GM19025 (cell line): ENCODE measurements at regions not wholly inside any gene's neighbourhood (a gene's known extent, or its start where the extent isn't known, plus 50 kb on each side); places are given as distances from the start of the nearest gene placed in this dataset.
"Not testable (repeated sequence)": the region's sequence is repeated elsewhere in the genome, so short reads cannot be mapped to it uniquely, and the experiment has no call there.

Experiments used
- ATAC-seq: cut with Tn5 transposase; IDR thresholded peaks from one replicate; pipeline ENCODE4 v1.9.1; 2021; ENCODE audit warnings: mild to moderate bottlenecking, low read depth, moderate library complexity; ENCODE audit not compliant: unreplicated experiment

GRCh38 chr12:18794000-18794399 is 56.1 kb downstream of the CAPZA3 start:
- ATAC-seq: no peak

DNA sequence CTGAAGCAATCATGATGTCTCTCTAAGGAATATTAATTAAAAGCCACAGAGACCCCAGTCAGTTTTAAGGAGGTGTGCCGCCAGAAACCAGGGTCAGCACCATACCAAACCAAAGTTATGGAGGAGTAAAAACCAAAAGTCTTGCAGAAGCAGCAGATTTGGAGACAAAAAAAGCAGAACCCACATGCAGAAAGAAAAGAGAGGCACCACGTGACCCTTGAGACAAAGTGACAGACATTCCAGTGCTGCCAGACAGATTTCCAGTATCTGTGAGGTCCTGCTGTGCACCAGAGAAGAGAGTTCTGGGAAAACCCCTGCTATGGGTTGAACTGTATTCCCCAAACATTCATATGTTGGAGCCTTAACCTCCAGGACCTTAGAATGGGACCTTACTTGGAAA is 59.7 kb downstream of the CAPZA3 start:
- no peak for ATAC-seq

- ATAC-seq: no peak
These were observed 60.8 kb downstream of the CAPZA3 start for GRCh38 chr12:18798535-18799361.

- ATAC-seq: no peak
These were observed 61.6 kb downstream of the CAPZA3 start for GRCh38 chr12:18799561-18799960.

DNA sequence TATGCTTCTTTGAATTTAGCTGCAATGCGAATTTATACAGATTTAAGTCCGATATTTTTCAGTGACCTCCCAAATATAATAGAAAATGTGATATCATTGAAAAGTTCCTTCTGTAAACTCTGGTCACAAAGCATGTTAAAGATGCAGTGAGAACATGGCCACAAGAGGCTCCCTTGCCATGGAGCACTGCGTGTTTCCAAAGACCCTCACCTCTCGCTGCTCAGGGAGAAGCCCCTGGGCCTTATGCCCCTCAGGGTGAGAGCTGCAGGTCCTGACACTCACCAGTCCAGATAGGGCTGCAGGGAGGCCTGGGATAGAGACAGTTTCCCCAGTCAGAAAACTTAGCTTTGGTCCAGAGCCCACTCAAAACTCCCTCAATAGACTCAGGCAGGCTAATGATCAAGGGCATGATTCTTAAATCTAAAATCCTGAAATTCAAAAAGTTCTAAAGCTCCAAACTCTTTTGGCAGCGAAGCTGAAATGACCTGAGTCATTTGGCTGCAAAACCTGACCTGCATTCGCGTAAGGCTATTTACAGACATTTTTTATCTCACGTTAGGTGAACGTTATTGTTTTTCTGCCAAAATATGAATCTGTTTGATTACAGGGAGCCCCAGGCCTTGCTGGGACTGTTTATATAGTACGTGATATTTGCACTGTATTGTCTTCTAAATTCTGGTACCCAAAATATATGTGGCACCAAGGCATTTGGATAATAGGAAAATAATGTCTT is 67.8 kb downstream of the CAPZA3 start:
- ATAC-seq: no peak

DNA sequence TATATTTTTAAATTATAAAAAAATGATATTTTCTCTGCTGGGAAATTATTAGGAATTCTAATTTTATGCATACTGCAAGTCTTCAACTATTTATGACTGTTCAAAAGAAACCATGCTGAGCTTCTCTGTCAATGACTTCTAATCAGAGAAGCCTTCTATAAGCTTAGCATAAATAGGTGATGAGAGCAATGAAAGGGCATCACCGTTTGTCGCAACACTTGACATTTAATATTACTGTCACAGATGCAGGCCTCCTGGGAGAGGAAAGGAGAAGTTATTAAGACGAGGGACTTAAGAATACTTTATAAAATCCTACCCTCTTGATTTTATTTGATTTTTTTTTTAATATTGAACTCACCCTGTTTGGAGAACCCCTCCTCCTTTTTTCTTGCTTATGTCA is 69.8 kb downstream of the CAPZA3 start:
- ATAC-seq: no peak

DNA sequence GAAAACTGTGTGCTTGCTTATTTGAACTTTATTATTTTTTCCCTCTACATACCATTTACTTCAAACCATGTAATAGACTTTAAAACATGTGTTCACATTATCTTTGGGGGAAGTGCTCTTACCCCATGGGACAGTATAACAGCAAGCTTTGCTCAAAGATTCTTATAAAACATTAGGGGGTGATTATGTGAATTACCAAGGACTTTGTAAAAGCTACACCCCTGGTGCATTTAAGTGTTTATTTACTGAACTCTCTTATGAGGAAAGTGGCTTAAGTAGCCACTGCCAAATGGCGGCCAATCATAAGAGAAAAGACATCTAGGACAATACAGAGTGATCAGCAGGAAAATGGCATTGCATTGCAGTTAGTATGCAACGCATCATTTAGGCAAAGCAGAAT is 70.3 kb downstream of the CAPZA3 start:
- ATAC-seq: no peak

DNA sequence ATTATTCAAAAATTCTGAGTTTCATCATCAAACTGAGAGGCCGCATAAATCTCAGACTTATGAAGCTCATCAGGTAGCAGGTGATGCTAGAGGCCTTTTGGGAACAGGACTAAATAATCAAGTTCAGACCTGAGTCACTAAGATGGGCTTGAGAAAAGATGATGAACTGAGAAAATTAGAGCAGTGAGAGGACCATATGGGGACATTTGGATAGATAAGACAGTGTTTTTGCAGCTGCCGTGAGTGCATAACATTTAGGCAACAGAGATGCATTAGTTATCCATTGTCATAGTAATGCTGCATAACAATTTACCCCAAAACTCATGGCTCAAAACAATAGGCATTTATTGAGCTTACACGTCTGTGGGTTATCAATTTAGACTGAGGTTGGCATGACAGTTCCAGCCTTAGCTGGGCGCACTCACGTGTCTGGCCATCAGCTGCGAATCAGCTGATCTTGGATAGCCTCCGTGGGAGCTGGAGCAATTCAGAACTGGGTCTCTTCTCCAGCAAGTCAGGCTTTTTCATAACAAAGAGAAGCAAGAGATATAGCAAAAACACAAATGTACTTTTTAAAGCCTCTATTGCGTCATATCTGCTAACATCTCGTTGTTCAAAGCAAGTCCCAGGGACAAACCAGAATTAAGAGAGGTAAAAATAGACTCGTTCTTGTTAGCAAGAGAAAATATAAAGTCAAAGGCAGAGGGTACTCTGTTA is 72.8 kb downstream of the CAPZA3 start:
- ATAC-seq: no peak

GRCh38 chr12:18811273-18811672 is 73.4 kb downstream of the CAPZA3 start:
- ATAC-seq: no peak

DNA sequence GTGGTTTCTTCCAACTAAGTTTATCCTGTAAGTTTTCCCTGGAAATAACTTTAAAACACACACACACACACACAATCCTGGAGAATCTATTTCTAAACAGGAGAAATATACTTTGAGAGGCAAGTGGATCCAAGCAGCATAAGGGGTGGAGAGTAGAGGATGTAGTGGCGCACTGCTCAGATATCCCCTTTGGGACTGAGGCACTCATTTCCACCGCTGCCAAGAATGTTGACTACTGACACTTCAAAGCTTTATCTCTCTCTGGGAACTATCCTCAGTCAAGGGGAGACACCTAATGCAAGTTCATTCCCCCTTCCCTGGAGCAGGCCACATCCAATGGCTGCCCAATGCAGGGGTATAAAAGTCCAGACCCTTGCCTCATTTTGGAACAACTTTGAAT is 75.8 kb downstream of the CAPZA3 start:
- ATAC-seq: no peak

DNA sequence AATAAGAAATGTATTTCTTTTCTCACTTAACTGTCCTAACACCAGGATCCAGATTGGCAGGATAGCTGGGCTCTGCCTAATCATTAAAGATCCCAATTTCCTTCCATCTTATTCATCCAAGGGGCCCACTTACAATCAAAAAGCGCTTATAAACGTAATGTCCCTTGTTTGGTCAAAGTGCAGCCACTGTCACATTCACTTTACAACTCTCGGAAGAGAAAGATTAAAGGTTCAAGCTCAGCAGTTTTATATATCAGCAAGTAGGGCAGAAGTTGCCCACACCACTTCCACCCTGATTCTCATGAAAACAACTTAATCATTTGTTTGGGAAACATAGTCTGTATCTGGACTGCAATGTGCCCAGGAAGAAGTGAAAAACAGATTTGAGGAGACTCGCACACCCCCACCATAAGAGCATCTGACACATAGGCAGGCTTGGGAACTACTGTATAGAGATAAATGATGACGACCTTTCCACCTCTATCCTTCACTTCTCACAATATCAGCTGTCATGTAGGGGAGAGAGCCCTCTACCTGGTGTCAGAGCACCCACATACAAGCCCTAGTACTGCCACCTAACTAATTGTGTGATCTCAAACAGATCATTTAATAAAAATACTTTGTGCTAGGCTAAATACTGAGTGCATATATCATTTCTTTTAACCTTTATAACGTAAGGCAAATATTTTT is 80.8 kb downstream of the CAPZA3 start:
- ATAC-seq: no peak

DNA sequence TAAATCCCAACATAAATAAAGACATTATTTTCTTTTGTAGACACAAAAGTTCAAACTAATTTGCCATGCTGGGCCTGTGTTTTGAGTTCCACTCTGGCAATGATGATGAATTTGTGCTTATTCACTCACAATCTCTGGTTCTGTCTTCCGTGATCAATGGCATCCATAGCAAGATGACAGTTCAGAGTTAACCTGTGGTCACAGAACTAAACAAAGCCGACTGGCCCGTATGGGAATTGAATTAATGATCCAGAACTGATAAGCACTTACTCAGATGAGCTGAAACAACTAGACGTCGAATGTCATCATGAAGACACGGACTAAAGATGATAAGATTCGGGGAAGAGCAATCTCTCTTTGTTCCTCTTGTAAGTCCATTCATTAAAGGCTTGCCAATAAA is 81.6 kb downstream of the CAPZA3 start:
- ATAC-seq: no peak

- ATAC-seq: no peak
These were observed 85.5 kb downstream of the CAPZA3 start for GRCh38 chr12:18823461-18823860.

- ATAC-seq: no peak
These were observed 86.4 kb downstream of the CAPZA3 start for GRCh38 chr12:18824287-18824686.

GRCh38 chr12:18825138-18825537 is 87.2 kb downstream of the CAPZA3 start:
- no peak for ATAC-seq

DNA sequence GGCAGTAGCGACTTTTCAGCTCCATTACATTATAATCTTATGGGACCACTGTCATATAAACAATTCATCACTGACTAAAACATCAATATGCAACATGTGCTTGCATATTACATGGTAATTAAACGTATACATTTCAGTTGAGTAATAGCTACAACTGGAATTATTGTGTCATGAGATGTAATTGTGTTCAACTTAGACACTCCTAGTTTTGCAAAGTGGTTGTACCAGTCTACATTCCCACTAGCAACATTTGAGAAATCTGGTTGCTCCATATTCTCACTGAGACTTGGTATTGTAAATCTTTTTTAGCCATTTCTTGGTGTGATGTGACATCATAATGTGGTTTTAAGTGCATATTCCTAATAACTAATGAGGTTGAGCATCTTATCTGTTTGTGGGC is 90.0 kb downstream of the CAPZA3 start:
- no peak for ATAC-seq

GRCh38 chr12:18828483-18828882 is 90.6 kb downstream of the CAPZA3 start:
- ATAC-seq: no peak

DNA sequence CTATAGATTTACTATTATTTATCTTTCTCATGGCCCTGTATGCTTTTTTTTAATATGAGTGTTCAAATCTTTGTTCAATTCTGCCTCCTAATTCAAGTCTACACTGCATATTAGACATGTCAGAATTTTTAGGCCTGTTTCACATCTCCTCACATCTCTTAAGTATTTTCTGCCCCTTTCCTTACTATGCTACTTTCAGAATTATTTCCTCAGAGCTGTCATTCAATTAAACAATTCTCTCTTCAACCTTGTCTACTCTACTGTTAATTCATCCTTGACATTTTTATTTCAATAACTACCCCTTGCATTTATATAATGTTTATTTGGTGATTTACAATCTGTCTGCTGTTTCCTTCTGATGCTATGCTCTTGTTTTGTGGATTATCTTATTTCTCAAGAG is 91.1 kb downstream of the CAPZA3 start:
- ATAC-seq: no peak

GRCh38 chr12:18832932-18833331 is 95.0 kb downstream of the CAPZA3 start:
- not testable (repeated sequence) for ATAC-seq

GRCh38 chr12:18837025-18837424 is 99.1 kb downstream of the CAPZA3 start:
- no peak for ATAC-seq

DNA sequence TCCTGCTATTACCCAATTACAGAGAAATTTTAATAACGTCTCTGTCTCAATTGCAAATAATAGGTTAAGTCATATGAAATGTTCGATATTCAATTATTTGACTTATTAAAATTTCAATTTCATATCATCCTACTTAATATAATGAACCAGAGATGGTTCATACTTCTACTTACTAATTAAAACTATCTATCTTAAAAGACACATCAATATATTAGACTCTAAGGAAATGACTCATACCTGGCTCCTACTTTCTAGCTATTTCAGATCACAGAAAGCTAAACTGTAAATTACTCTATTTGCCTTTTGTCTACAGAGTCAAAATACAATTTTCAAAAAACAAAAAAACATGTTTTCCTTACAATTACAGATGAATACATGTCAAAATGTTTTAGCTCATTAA is 99.6 kb downstream of the CAPZA3 start:
- no peak for ATAC-seq
